GM12874 (cell line): ENCODE measurements at regions not wholly inside any gene's neighbourhood (a gene's known extent, or its start where the extent isn't known, plus 50 kb on each side); places are given as distances from the start of the nearest gene placed in this dataset.

Experiments
- CTCF ChIP-seq: IDR thresholded peaks from 2 replicates; pipeline ENCODE4 v1.5.1; 2011; ENCODE audit warnings: low read depth, mild to moderate bottlenecking, control low read depth, low read length, moderate library complexity; ENCODE audit not compliant: insufficient read depth

GRCh38 chr5:52605317-52606313 lies 182.1 kb upstream of the ITGA1 start:
- no peak for TF ChIP-seq CTCF

- no peak for TF ChIP-seq CTCF
These were observed 180.4 kb upstream of the ITGA1 start for GRCh38 chr5:52607227-52607824.

- no peak for TF ChIP-seq CTCF
These were observed 167.4 kb upstream of the ITGA1 start for GRCh38 chr5:52620315-52620714.

- TF ChIP-seq CTCF = no peak
These were observed 164.4 kb upstream of the ITGA1 start for GRCh38 chr5:52623291-52623690.

- no peak for TF ChIP-seq CTCF
These were observed 163.4 kb upstream of the ITGA1 start for GRCh38 chr5:52624291-52624690.

- TF ChIP-seq CTCF = no peak
These were observed 161.4 kb upstream of the ITGA1 start for GRCh38 chr5:52626312-52626711.

- TF ChIP-seq CTCF = no peak
These were observed 160.0 kb upstream of the ITGA1 start for GRCh38 chr5:52627740-52628139.
